ENCODE measurements at regions not wholly inside any gene's neighbourhood (a gene's known extent, or its start where the extent isn't known, plus 50 kb on each side); places are given as distances from the start of the nearest gene placed in this dataset.

- Histone ChIP-seq H3K4me1 (peaks cover 0 to 4% (median 0%) of the 10 kb centered on the region in 4 donors), H3K4me3 (no peak overlapping the region), H3K27ac (no peak overlapping the region), H3K27me3 (no peaks in the 10 kb centered on the region), H3K36me3 (no peaks in the 10 kb centered on the region), H3K9me3 (no peaks in the 10 kb centered on the region)
- ATAC-seq (ENCODE audit: low FRiP score in 2 of 2) (no peak), DNase-seq (no peak)
- WGBS, 2 donors: 51 to 74% methylated on average over 3 of the region's 3 CpGs
- TF ChIP-seq POLR2AphosphoS5 (IDR thresholded peaks at IDR 0.05) (no peak), POLR2A (IDR thresholded peaks at IDR 0.05) (no peak), EP300 (IDR thresholded peaks at IDR 0.05) (no peak), CTCF (IDR thresholded peaks at IDR 0.05) (no peak)
Observed at GRCh38 chr9:71179183-71179582, 57.8 kb upstream of the TRPM3 start.

- no peak overlapping the region for H3K4me3 ChIP-seq
- TF ChIP-seq CTCF (IDR thresholded peaks at IDR 0.05): no peak
- no peak for TF ChIP-seq EP300 (IDR thresholded peaks at IDR 0.05)
- TF ChIP-seq POLR2A (IDR thresholded peaks at IDR 0.05): no peak
- no peak for TF ChIP-seq POLR2AphosphoS5 (IDR thresholded peaks at IDR 0.05)
- ATAC-seq (ENCODE audit: low FRiP score in 2 of 2) (no peak), DNase-seq (no peak)
- no peaks in the 10 kb centered on the region for H3K36me3 ChIP-seq
- WGBS, 2 donors: 51 to 56% methylated on average over 3 of the region's 3 CpGs
- no peaks in the 10 kb centered on the region for H3K9me3 ChIP-seq
- no peaks in the 10 kb centered on the region for H3K27me3 ChIP-seq
- no peak overlapping the region for H3K27ac ChIP-seq
- H3K4me1 ChIP-seq: peaks cover 0 to 4% (median 0%) of the 10 kb centered on the region in 4 donors
Observed at GRCh38 chr9:71177901-71178300, 56.5 kb upstream of the TRPM3 start.

- 78 to 79% methylated on average over 9 of the region's 9 CpGs for WGBS, 2 donors
- H3K9me3 ChIP-seq: no peaks in the 10 kb centered on the region
- H3K27me3 ChIP-seq: no peaks in the 10 kb centered on the region
- no peak for DNase-seq
- no peak overlapping the region for H3K27ac ChIP-seq
- H3K4me3 ChIP-seq: no peak overlapping the region
- no peak for ATAC-seq (ENCODE audit: low FRiP score in 2 of 2)
- H3K36me3 ChIP-seq: no peaks in the 10 kb centered on the region
- no peaks in the 10 kb centered on the region for H3K4me1 ChIP-seq
- TF ChIP-seq EP300 (IDR thresholded peaks at IDR 0.05): no peak
- no peak for TF ChIP-seq POLR2AphosphoS5 (IDR thresholded peaks at IDR 0.05)
- TF ChIP-seq CTCF (IDR thresholded peaks at IDR 0.05): no peak
- TF ChIP-seq POLR2A (IDR thresholded peaks at IDR 0.05): no peak
Observed at GRCh38 chr9:71171517-71171916, 50.1 kb upstream of the TRPM3 start.
